K562 (cell line): ENCODE measurements at regions not wholly inside any gene's neighbourhood (a gene's known extent, or its start where the extent isn't known, plus 50 kb on each side); places are given as distances from the start of the nearest gene placed in this dataset.

Experiments used
- ATF7 ChIP-seq: fragments of 450-650 bp; IDR thresholded peaks from 2 replicates; pipeline ENCODE4 v1.7.1; 2014; ENCODE audit warnings: mild to moderate bottlenecking, moderate library complexity
- C11orf30 ChIP-seq: fragments of 450-650 bp; IDR thresholded peaks from 2 replicates; pipeline ENCODE4 v1.6.1; 2016; ENCODE audit warnings: low read depth, mild to moderate bottlenecking
- CAMTA2 ChIP-seq: fragments of 250-450 bp; sonication (Bioruptor Pico); conservative IDR thresholded peaks from 2 replicates; pipeline ENCODE4 v1.5.1; 2022
- CTCF ChIP-seq, 3 experiments: IDR thresholded peaks in 2 of 3; conservative IDR thresholded peaks in 1 of 3; 2 replicates each; pipeline ENCODE4 v1.5.1; 2011 to 2012; ENCODE audit warnings: low read length in 3 of 3, mild to moderate bottlenecking in 3 of 3, control low read depth in 2 of 3, improper control_type of control experiment in 1 of 3, inconsistent platforms in 1 of 3, low read depth in 1 of 3, mixed read lengths in 1 of 3, moderate library complexity in 1 of 3; ENCODE audit not compliant: insufficient read depth in 2 of 3
- DACH1 ChIP-seq: fragments of 450-650 bp; IDR thresholded peaks from 2 replicates; pipeline ENCODE4 v1.6.1; 2018; ENCODE audit not compliant: partially characterized antibody
- DLX4 ChIP-seq: fragments of 250-450 bp; sonication (Bioruptor Pico); IDR thresholded peaks from 2 replicates; pipeline ENCODE4 v1.6.1; 2021; ENCODE audit warnings: mild to moderate bottlenecking
- E2F5 ChIP-seq: sonication (generic); formaldehyde crosslinking; IDR thresholded peaks from 2 replicates; pipeline ENCODE4 v1.8.0; 2022; ENCODE audit warnings: mild to moderate bottlenecking, missing genetic modification reagents
- EWSR1 ChIP-seq: fragments of 450-650 bp; IDR thresholded peaks from 2 replicates; pipeline ENCODE4 v1.6.1; 2018; ENCODE audit warnings: borderline replicate concordance, mild to moderate bottlenecking, low read depth, moderate library complexity; ENCODE audit not compliant: partially characterized antibody
- GTF3C2 ChIP-seq: IDR thresholded peaks from 3 replicates; pipeline ENCODE4 v1.6.1; 2011; ENCODE audit warnings: borderline replicate concordance, mild to moderate bottlenecking, moderate library complexity; ENCODE audit not compliant: insufficient read length; ENCODE audit errors: extremely low read depth
- HDGF ChIP-seq: fragments of 450-650 bp; IDR thresholded peaks from 2 replicates; pipeline ENCODE4 v1.6.1; 2016
- HMGXB4 ChIP-seq: sonication (generic); formaldehyde crosslinking; IDR thresholded peaks from 2 replicates; pipeline ENCODE4 v1.8.1; 2023; ENCODE audit warnings: mild to moderate bottlenecking, missing genetic modification reagents
- IRF2 ChIP-seq: sonication (generic); formaldehyde crosslinking; IDR thresholded peaks from 2 replicates; pipeline ENCODE4 v1.8.1; 2022; ENCODE audit warnings: mild to moderate bottlenecking, missing genetic modification reagents
- L3MBTL2 ChIP-seq: fragments of 450-650 bp; IDR thresholded peaks from 2 replicates; pipeline ENCODE4 v1.6.1; 2016; ENCODE audit warnings: mild to moderate bottlenecking, moderate library complexity
- MED1 ChIP-seq: sonication (generic); formaldehyde crosslinking; IDR thresholded peaks from 2 replicates; pipeline ENCODE4 v1.8.1; 2023; ENCODE audit warnings: missing genetic modification reagents, borderline replicate concordance
- NR1H2 ChIP-seq: sonication (generic); formaldehyde crosslinking; IDR thresholded peaks from 2 replicates; pipeline ENCODE4 v1.4.0; 2020; ENCODE audit warnings: mild to moderate bottlenecking, missing genetic modification reagents
- RNF2 ChIP-seq: sonication (generic); IDR thresholded peaks from 2 replicates; pipeline ENCODE4 v1.6.1; 2016
- SAP30 ChIP-seq: fragments of 200-600 bp; sonication (generic); IDR thresholded peaks from 2 replicates; pipeline ENCODE4 v1.6.1; 2012; ENCODE audit warnings: borderline replicate concordance, low read depth, mild to moderate bottlenecking, moderate library complexity, low read length, control low read depth, inconsistent platforms; ENCODE audit not compliant: insufficient read depth, poor library complexity, severe bottlenecking
- SETDB1 ChIP-seq: IDR thresholded peaks from one replicate; pipeline ENCODE4 v1.6.1; 2012; ENCODE audit warnings: low read length, control low read depth, inconsistent platforms
- THAP7 ChIP-seq: fragments of 250-450 bp; sonication (Bioruptor Pico); IDR thresholded peaks from 2 replicates; pipeline ENCODE4 v1.5.0; 2021
- ZKSCAN8 ChIP-seq: fragments of 200-800 bp; sonication (Bioruptor generic); IDR thresholded peaks from 2 replicates; pipeline ENCODE4 v1.6.1; 2016; ENCODE audit warnings: missing genetic modification characterization, missing compliant biosample characterization
- ZNF124 ChIP-seq: sonication (generic); formaldehyde crosslinking; IDR thresholded peaks from 2 replicates; pipeline ENCODE4 v1.8.1; 2022; ENCODE audit warnings: missing genetic modification reagents
- ZNF75A ChIP-seq: fragments of 450-650 bp; formaldehyde crosslinking; IDR thresholded peaks from 2 replicates; pipeline ENCODE4 v1.4.0; 2020; ENCODE audit warnings: mild to moderate bottlenecking

- TF ChIP-seq GTF3C2 = no peak
- no peak for TF ChIP-seq IRF2 (CRISPR knock-in tag)
- no peak for TF ChIP-seq EWSR1
- TF ChIP-seq SETDB1 = no peak
- TF ChIP-seq ATF7 = peak; percentile 69
- TF ChIP-seq SAP30 = no peak
- TF ChIP-seq MED1 (CRISPR knock-in tag) = no peak
- no peak for TF ChIP-seq NR1H2 (CRISPR knock-in tag)
- TF ChIP-seq RNF2 = peak; percentile 71; the same call in 1 of the 2 replicates
- no peak for TF ChIP-seq DACH1
- TF ChIP-seq CTCF (IDR thresholded peaks at IDR 0.05 in 2 of 3, conservative IDR thresholded peaks at IDR 0.05 in 1 of 3; ENCODE audit: insufficient read depth in 2 of 3, low read depth in 1 of 3, low read length in 3 of 3) = no peak
- TF ChIP-seq L3MBTL2 = peak; percentile 80
- TF ChIP-seq DLX4 (CRISPR knock-in tag) = no peak
- no peak for TF ChIP-seq CAMTA2 (CRISPR knock-in tag)
- TF ChIP-seq C11orf30 = no peak
- TF ChIP-seq ZNF124 = no peak
- TF ChIP-seq HDGF = no peak
- no peak for TF ChIP-seq E2F5 (CRISPR knock-in tag)
- no peak for TF ChIP-seq THAP7 (CRISPR knock-in tag)
- no peak for TF ChIP-seq ZKSCAN8
- no peak for TF ChIP-seq HMGXB4 (CRISPR knock-in tag)
- no peak for TF ChIP-seq ZNF75A (CRISPR knock-in tag)
Measured at GRCh38 chr6:21987501-21987957, 309.3 kb downstream of the PRL start (continued).
